Panc1 (cell line): ENCODE measurements at regions not wholly inside any gene's neighbourhood (a gene's known extent, or its start where the extent isn't known, plus 50 kb on each side); places are given as distances from the start of the nearest gene placed in this dataset.

Experiments
- ATAC-seq: fragments of 200-7000 bp; cut with Tn5 transposase; 2 replicates; pipeline ENCODE4 v1.9.1; 2020; ENCODE audit warnings: mild to moderate bottlenecking, moderate library complexity
- BruUV-seq: library from RNA; stranded (reverse); fragments of 400-500 nt; replicated peaks from 2 replicates; lab custom pipeline; 2021; lab: Mats Ljungman, UMichigan
- CTCF ChIA-PET: fragments of 300-600 bp; sonication (Branson Sonifier 250); formaldehyde crosslinking; loops from one replicate; lab custom pipeline; 2022; ENCODE audit warnings: antibody characterized with exemption; lab: Charles Lee
- POLR2A ChIA-PET: fragments of 300-600 bp; sonication (Branson Sonifier 250); formaldehyde crosslinking; loops from one replicate; lab custom pipeline; 2022; ENCODE audit warnings: antibody characterized with exemption; lab: Charles Lee
- DNase-seq: peaks from one replicate; pipeline ENCODE4 v3.0.0-alpha.2; 2010; ENCODE audit warnings: low read depth, low spot score
- H3K27ac ChIP-seq: 2 replicates; pipeline ENCODE4 v1.5.1; 2011; ENCODE audit warnings: mild to moderate bottlenecking, low read length, inconsistent platforms
- H3K27me3 ChIP-seq: fragments of 200-500 bp; sonication (Bioruptor generic); 2 replicates; pipeline ENCODE4 v1.6.0; 2014; ENCODE audit warnings: low read length, inconsistent platforms; ENCODE audit not compliant: control insufficient read depth, insufficient read depth
- H3K36me3 ChIP-seq: fragments of 200-500 bp; sonication (Bioruptor generic); 2 replicates; pipeline ENCODE4 v1.5.1; 2014; ENCODE audit warnings: inconsistent platforms, mild to moderate bottlenecking, low read length, moderate library complexity; ENCODE audit not compliant: control insufficient read depth, insufficient read depth
- H3K4me1 ChIP-seq: 2 replicates; pipeline ENCODE4 v1.5.1; 2011; ENCODE audit warnings: inconsistent platforms, mild to moderate bottlenecking, low read length, moderate library complexity; ENCODE audit not compliant: control insufficient read depth, insufficient read depth
- H3K4me3 ChIP-seq, 2 experiments: 2 replicates each; pipeline ENCODE4 v1.5.1; 2011 to 2012; ENCODE audit warnings: low read depth in 2 of 2, low read length in 2 of 2, mild to moderate bottlenecking in 2 of 2, inconsistent platforms in 1 of 2, moderate library complexity in 1 of 2
- H3K9me3 ChIP-seq: fragments of 200-500 bp; sonication (Bioruptor generic); 2 replicates; pipeline ENCODE4 v1.5.1; 2014; ENCODE audit warnings: low read depth, mild to moderate bottlenecking, inconsistent platforms, low read length, moderate library complexity; ENCODE audit not compliant: control insufficient read depth, insufficient read depth
- CTCF ChIP-seq: fragments of 450-650 bp; IDR thresholded peaks from 2 replicates; pipeline ENCODE4 v1.5.1; 2017; ENCODE audit warnings: mild to moderate bottlenecking
- POLR2AphosphoS5 ChIP-seq: IDR thresholded peaks from 2 replicates; pipeline ENCODE4 v1.6.1; 2012; ENCODE audit warnings: mild to moderate bottlenecking, low read depth, low read length, moderate library complexity
- REST ChIP-seq, 2 experiments: IDR thresholded peaks; 2 replicates each; pipeline ENCODE4 v1.6.1; 2011 to 2012; ENCODE audit warnings: low read depth in 2 of 2, control low read depth in 1 of 2, low read length in 1 of 2, mild to moderate bottlenecking in 1 of 2, moderate library complexity in 1 of 2; ENCODE audit not compliant: insufficient read depth in 1 of 2
- SIN3A ChIP-seq: IDR thresholded peaks from 2 replicates; pipeline ENCODE4 v1.6.1; 2012; ENCODE audit warnings: low read depth, mild to moderate bottlenecking, low read length, moderate library complexity, borderline replicate concordance; ENCODE audit not compliant: insufficient read depth
- TCF7L2 ChIP-seq: IDR thresholded peaks from 2 replicates; pipeline ENCODE4 v1.6.1; 2011; ENCODE audit warnings: mild to moderate bottlenecking, low read depth, low read length, inconsistent platforms
- in situ Hi-C: cut with HindIII; loops from 2 replicates; pipeline ENCODE4 v1.10.0; 2016; ENCODE audit warnings: low sequenced_read_pairs, low pct_unique_long_range_greater_than_20kb
- intact Hi-C: fragments of 100-400 bp; cut with micrococcal nuclease; formaldehyde crosslinking; loops from one replicate; pipeline ENCODE4 v1.10.0; 2022; ENCODE audit not compliant: unreplicated experiment

GRCh38 chr7:25653384-25653783 is 425.1 kb upstream of the NPVF start:
- intact Hi-C loops: no loop called here

GRCh38 chr7:25656071-25656470 is 427.8 kb upstream of the NPVF start:
- Histone ChIP-seq H3K36me3 (no peaks in the 10 kb centered on the region; the same call in 1 of the 2 replicates), H3K4me1 (no peaks in the 10 kb centered on the region), H3K27me3 (peaks cover 12% of the 10 kb centered on the region), H3K9me3 (no peaks in the 10 kb centered on the region), H3K27ac (no peak overlapping the region), H3K4me3 (no peak overlapping the region)
- DNase-seq (no peak), ATAC-seq (no peak)
- TF ChIP-seq REST (IDR thresholded peaks at IDR 0.05; ENCODE audit: insufficient read depth in 1 of 2, low read depth in 2 of 2, low read length in 1 of 2): no peak
- no peak for TF ChIP-seq SIN3A
- no TSS peak for BruUV-seq
- intact Hi-C loops: no loop called here
- POLR2A ChIA-PET: no interaction called here
- in situ Hi-C loops: no loop called here
- CTCF ChIA-PET: no interaction called here

More at GRCh38 chr7:25653384-25653783, 425.1 kb upstream of the NPVF start:
- ChIA-PET CTCF (no interaction called here), POLR2A (no interaction called here)
- ATAC-seq (no peak), DNase-seq (no peak)
- Histone ChIP-seq H3K4me3 (no peak overlapping the region), H3K27ac (no peak overlapping the region), H3K9me3 (no peaks in the 10 kb centered on the region), H3K27me3 (peaks cover 11% of the 10 kb centered on the region), H3K4me1 (no peaks in the 10 kb centered on the region), H3K36me3 (no peaks in the 10 kb centered on the region)
- TF ChIP-seq SIN3A: no peak
- no peak for TF ChIP-seq POLR2AphosphoS5
- TF ChIP-seq REST (IDR thresholded peaks at IDR 0.05; ENCODE audit: insufficient read depth in 1 of 2, low read depth in 2 of 2, low read length in 1 of 2): no peak
- no peak for TF ChIP-seq TCF7L2
- no peak for TF ChIP-seq CTCF
- no TSS peak for BruUV-seq
- in situ Hi-C loops: no loop called here
